ENCODE measurements at regions not wholly inside any gene's neighbourhood (a gene's known extent, or its start where the extent isn't known, plus 50 kb on each side); places are given as distances from the start of the nearest gene placed in this dataset.
A peak's percentile ranks its signal among the peaks of the same experiment; 100 is the strongest.

- Histone ChIP-seq H3K4me1 (ENCODE audit: low read depth) (peaks cover 7% of the 10 kb centered on the region), H3K9me3 (no peaks in the 10 kb centered on the region), H3K4me3 (no peak overlapping the region), H3K36me3 (ENCODE audit: low read depth) (no peaks in the 10 kb centered on the region)
- no peak for TF ChIP-seq CTCF (IDR thresholded peaks at IDR 0.05)
- no peak for ATAC-seq
- no peak for DNase-seq
- intact Hi-C loops (cut with DNase I, micrococcal nuclease): no loop called here
Observed at GRCh38 chr6:6815732-6816131, 227.2 kb downstream of the LY86 start.

- H3K4me3 ChIP-seq: no peak overlapping the region
- no peaks in the 10 kb centered on the region for H3K9me3 ChIP-seq
- no peak for DNase-seq
- H3K36me3 ChIP-seq (ENCODE audit: low read depth): no peaks in the 10 kb centered on the region
- intact Hi-C loops (cut with DNase I, micrococcal nuclease): no loop called here
- ATAC-seq: no peak
- TF ChIP-seq CTCF (IDR thresholded peaks at IDR 0.05): no peak
- H3K4me1 ChIP-seq (ENCODE audit: low read depth): peaks cover 10% of the 10 kb centered on the region
Observed at GRCh38 chr6:6816716-6817115, 228.2 kb downstream of the LY86 start.

DNA sequence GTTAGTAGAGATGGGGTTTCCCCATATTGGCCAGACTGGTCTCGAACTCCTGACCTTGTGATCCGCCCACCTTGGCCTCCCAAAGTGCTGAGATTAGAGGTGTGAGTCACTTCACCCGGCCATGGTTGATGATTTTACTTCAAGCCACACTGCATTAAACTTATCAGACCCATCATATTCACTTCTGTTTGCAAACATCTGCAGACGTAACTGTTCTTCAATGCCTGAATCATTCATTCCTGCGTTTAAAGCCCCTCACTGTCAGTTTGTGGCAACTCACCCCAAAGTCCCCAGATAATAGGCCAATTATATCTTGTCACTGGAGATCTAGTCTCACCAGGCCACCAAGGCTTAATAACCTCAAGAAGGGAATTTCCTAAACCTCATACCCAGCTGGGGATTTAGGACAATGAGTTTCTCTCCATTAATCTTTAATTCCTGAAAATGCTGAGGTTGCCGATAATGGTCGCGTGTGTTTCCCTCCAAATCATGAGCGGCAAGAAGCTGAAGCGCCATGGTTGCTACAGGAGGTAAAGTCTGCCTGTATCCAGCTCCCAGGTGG lies 229.6 kb downstream of the LY86 start:
- no peak for TF ChIP-seq CTCF (IDR thresholded peaks at IDR 0.05)
- no peaks in the 10 kb centered on the region for H3K36me3 ChIP-seq (ENCODE audit: low read depth)
- peaks cover 5% of the 10 kb centered on the region for H3K4me1 ChIP-seq (ENCODE audit: low read depth)
- no peak overlapping the region for H3K4me3 ChIP-seq
- no peak for ATAC-seq
- intact Hi-C loops (cut with DNase I, micrococcal nuclease): no loop called here
- no peak for DNase-seq
- H3K9me3 ChIP-seq: no peaks in the 10 kb centered on the region

GRCh38 chr6:6820641-6821238 lies 232.2 kb downstream of the LY86 start:
- H3K9me3 ChIP-seq: no peaks in the 10 kb centered on the region
- H3K4me3 ChIP-seq: no peak overlapping the region
- intact Hi-C loops (cut with DNase I, micrococcal nuclease): no loop called here
- peak; percentile 93 for ATAC-seq
- DNase-seq: peak; percentile 76 to 91 (median 81)
- peaks cover 5% of the 10 kb centered on the region for H3K4me1 ChIP-seq (ENCODE audit: low read depth)
- H3K36me3 ChIP-seq (ENCODE audit: low read depth): no peaks in the 10 kb centered on the region
- no peak for TF ChIP-seq CTCF (IDR thresholded peaks at IDR 0.05)

- no peak for TF ChIP-seq CTCF (IDR thresholded peaks at IDR 0.05)
- intact Hi-C loops (cut with DNase I, micrococcal nuclease): no loop called here
- H3K4me3 ChIP-seq: no peak overlapping the region
- H3K4me1 ChIP-seq (ENCODE audit: low read depth): peaks cover 5% of the 10 kb centered on the region
- ATAC-seq (no peak), DNase-seq (no peak)
- H3K9me3 ChIP-seq: no peaks in the 10 kb centered on the region
- H3K36me3 ChIP-seq (ENCODE audit: low read depth): no peaks in the 10 kb centered on the region
Observed at GRCh38 chr6:6821639-6822261, 233.2 kb downstream of the LY86 start.
